ENCODE measurements at regions not wholly inside any gene's neighbourhood (a gene's known extent, or its start where the extent isn't known, plus 50 kb on each side); places are given as distances from the start of the nearest gene placed in this dataset.

GRCh38 chr2:16018277-16019059 lies 78.1 kb downstream of the MYCN start:
- TF ChIP-seq USF2 (IDR thresholded peaks at IDR 0.05; ENCODE audit: low read length), result no peak
- no peak for TF ChIP-seq EZH2 (IDR thresholded peaks at IDR 0.05; ENCODE audit: low read depth, low read length, severe bottlenecking)

Data from H1 (cell line).